SK-N-MC (cell line): ENCODE measurements at regions not wholly inside any gene's neighbourhood (a gene's known extent, or its start where the extent isn't known, plus 50 kb on each side); places are given as distances from the start of the nearest gene placed in this dataset.

Source experiments
- DNase-seq: peaks from one replicate; pipeline ENCODE4 v3.0.0-alpha.2; 2011; ENCODE audit warnings: low read depth, low spot score
- H3K27ac ChIP-seq: fragments of 200-600 bp; sonication (generic); 2 replicates; pipeline ENCODE4 v1.5.1; 2016; ENCODE audit warnings: mixed run types
- H3K36me3 ChIP-seq: fragments of 200-600 bp; sonication (generic); 2 replicates; pipeline ENCODE4 v1.6.1; 2017; ENCODE audit warnings: antibody characterized with exemption, low read length, mixed read lengths; ENCODE audit not compliant: insufficient read depth
- H3K4me3 ChIP-seq: fragments of 200-600 bp; sonication (generic); 2 replicates; pipeline ENCODE4 v1.5.1; 2016
- H3K9ac ChIP-seq: fragments of 200-600 bp; sonication (generic); 2 replicates; pipeline ENCODE4 v1.8.0; 2017; ENCODE audit warnings: mixed run types, mixed read lengths; ENCODE audit not compliant: insufficient read length
- H3K9me3 ChIP-seq: fragments of 200-600 bp; sonication (generic); 2 replicates; pipeline ENCODE4 v1.6.1; 2017; ENCODE audit warnings: low read depth, mild to moderate bottlenecking, antibody characterized with exemption, low read length, moderate library complexity, mixed read lengths
- EZH2 ChIP-seq: fragments of 200-600 bp; sonication (generic); IDR thresholded peaks from one replicate; pipeline ENCODE4 v1.6.1; 2017; ENCODE audit warnings: antibody characterized with exemption
- FOXP2 ChIP-seq: optimal IDR thresholded peaks from 2 replicates; pipeline ENCODE3; 2011; ENCODE audit warnings: mild to moderate bottlenecking, moderate library complexity; ENCODE audit not compliant: insufficient read depth; ENCODE audit errors: extremely low read length, control extremely low read depth
- POLR2AphosphoS5 ChIP-seq: IDR thresholded peaks from 2 replicates; pipeline ENCODE4 v1.6.1; 2012; ENCODE audit warnings: mild to moderate bottlenecking, low read depth, low read length, borderline replicate concordance

DNA sequence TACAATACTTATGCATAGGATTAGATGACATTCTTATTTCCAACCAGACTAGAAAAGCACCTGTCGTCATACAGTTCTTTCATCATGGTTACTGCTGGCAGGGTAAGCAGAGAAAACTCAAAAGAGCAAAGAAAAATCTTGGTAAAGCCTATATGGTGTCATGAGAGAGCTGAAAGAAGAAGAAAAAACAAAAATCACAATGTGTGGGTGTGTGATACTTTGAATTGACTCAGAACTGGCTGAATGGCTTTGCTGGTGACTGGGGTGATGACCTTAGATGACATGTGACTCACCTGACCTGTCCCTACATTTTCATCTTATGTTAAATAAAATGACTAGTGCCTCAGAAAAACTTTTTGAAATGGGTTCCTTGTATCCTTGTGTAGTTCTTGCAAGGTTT, 278.1 kb upstream of the LMO3 start:
- no peaks in the 10 kb centered on the region for H3K36me3 ChIP-seq
- no peak overlapping the region for H3K4me3 ChIP-seq
- no peak overlapping the region for H3K9ac ChIP-seq
- no peak overlapping the region for H3K27ac ChIP-seq
- H3K9me3 ChIP-seq, result no peaks in the 10 kb centered on the region
- DNase-seq, result no peak
- TF ChIP-seq POLR2AphosphoS5 (no peak), EZH2 (no peak), FOXP2 (no peak)

DNA sequence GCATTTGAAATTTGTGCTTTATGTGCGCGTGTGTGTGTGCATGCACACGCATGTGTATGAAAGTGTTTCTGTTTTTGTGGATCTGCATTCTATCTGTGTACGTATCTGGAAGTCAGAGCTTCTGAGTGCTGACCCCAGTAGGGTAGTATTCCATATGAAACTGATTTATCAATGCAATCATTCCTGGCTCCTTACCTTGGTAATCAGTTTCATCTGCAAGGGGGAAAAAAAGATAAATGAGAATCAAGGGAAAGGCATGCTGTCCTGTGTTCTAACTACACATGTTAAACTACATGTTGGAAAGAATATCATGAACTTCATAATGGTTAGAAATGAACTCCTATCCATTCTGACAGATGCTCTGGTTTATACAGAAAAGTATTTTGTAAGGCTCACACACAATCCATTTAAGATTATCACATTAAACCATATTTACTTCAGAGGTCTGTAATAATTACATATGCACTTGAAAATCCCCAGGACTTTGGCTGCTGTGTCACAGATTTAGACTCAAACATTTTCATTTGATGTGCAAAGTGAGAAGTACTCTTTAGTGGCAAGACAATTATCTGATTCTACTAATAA, 276.1 kb upstream of the LMO3 start:
- DNase-seq, result no peak
- no peak overlapping the region for H3K9ac ChIP-seq
- H3K27ac ChIP-seq, result 0 out of 2 replicates have a peak overlapping the region, but pooled peaks have one; percentile 19
- H3K9me3 ChIP-seq, result no peaks in the 10 kb centered on the region
- H3K36me3 ChIP-seq, result no peaks in the 10 kb centered on the region
- H3K4me3 ChIP-seq, result no peak overlapping the region
- TF ChIP-seq POLR2AphosphoS5, result no peak
- no peak for TF ChIP-seq EZH2
- no peak for TF ChIP-seq FOXP2

DNA sequence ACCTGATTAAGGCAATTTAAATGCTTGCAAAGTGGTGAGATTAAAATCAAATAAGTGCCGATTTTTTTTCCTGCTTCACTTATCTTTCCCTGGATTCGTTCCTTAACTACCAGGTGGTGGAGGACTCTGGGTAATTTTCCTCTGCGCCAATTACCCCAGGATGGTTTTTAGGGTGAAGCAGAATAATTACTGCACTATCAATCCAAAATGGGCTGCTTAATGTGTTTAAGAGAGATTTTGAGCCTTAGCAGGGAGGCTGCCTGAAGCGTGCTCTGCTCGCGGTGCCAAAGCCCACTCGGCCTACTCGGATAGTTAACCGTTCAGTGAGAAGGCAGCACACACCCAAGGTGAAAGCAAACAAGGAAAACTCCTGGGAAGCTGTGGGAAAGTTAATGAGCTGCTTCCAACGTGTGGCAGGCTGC, 274.9 kb upstream of the LMO3 start:
- no peaks in the 10 kb centered on the region for H3K9me3 ChIP-seq
- H3K4me3 ChIP-seq, result peak overlapping the region; percentile 16; the same call in 1 of the 2 replicates
- H3K9ac ChIP-seq, result peak overlapping the region; percentile 33
- DNase-seq, result no peak
- H3K27ac ChIP-seq, result peak overlapping the region; percentile 33; the same call in 1 of the 2 replicates
- H3K36me3 ChIP-seq, result no peaks in the 10 kb centered on the region
- TF ChIP-seq EZH2 (no peak), FOXP2 (no peak), POLR2AphosphoS5 (no peak)

DNA sequence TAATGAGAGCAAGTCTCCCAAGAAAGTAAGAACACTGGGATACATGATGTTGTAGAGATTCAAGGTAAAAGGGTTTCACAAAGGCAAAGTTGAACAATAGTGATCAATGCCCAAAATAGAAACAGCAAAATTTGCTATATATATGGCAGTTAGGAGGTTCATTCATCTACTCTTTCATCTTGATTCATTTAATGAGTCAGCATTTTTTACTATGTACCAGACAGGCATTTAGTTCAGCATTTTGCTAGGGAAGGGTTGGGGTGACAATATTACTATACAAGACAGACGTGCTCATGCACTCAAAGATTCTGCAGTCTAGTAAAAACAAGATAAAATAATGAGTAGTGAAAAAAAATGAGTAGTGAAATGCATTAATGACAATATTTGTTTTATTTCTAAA, 264.9 kb upstream of the LMO3 start:
- DNase-seq, result no peak
- TF ChIP-seq POLR2AphosphoS5, result no peak
- no peak for TF ChIP-seq EZH2
- TF ChIP-seq FOXP2, result no peak
- H3K27ac ChIP-seq, result no peak overlapping the region
- no peaks in the 10 kb centered on the region for H3K9me3 ChIP-seq
- no peaks in the 10 kb centered on the region for H3K36me3 ChIP-seq
- no peak overlapping the region for H3K9ac ChIP-seq
- H3K4me3 ChIP-seq, result no peak overlapping the region

DNA sequence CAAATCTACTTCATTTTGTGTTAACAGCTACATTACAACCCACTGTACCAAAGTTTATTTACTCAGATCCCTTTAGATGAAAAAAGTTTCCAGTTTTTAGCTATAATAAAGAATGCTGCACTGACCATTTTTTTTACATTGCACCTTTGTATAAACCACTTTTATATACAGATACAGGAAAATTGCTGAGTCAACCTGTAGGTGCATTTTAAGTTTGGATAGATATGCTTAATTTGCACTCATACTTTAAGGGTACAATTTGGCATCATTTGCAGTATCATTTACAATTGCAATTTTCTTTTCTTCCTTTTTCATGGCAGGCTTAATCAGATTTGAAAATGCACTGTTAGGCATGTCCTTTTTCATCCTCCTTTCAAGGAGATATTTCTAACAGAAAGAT, 257.8 kb upstream of the LMO3 start:
- Histone ChIP-seq H3K9me3 (no peaks in the 10 kb centered on the region), H3K36me3 (no peaks in the 10 kb centered on the region), H3K27ac (no peak overlapping the region), H3K4me3 (no peak overlapping the region), H3K9ac (no peak overlapping the region)
- TF ChIP-seq POLR2AphosphoS5 (no peak), FOXP2 (no peak), EZH2 (no peak)
- DNase-seq, result no peak

DNA sequence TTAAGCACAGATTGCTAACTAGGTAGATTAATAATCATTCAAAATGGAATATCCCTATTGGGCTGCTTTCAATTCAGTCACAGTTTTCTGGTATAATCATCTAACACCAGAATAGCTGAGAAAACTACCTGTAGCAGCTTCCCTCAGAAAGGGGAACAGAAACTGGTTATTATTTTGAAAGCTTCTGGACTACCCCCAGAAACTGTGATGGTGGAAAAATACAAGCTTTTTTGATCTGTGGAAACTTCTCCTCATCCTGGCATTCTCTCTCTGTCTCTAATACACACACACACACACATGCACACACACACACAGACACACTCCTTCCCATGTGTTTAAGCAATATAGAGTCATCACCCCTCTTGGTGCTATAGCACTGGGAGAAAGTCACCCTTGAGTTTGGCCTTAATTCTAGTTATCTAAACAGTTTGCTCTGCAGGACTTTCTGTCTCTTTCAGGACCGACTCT, 251.5 kb upstream of the LMO3 start:
- DNase-seq, result no peak
- TF ChIP-seq POLR2AphosphoS5, result no peak
- no peak for TF ChIP-seq EZH2
- TF ChIP-seq FOXP2, result no peak
- H3K9me3 ChIP-seq, result no peaks in the 10 kb centered on the region
- no peak overlapping the region for H3K4me3 ChIP-seq
- H3K27ac ChIP-seq, result no peak overlapping the region
- no peak overlapping the region for H3K9ac ChIP-seq
- no peaks in the 10 kb centered on the region for H3K36me3 ChIP-seq

DNA sequence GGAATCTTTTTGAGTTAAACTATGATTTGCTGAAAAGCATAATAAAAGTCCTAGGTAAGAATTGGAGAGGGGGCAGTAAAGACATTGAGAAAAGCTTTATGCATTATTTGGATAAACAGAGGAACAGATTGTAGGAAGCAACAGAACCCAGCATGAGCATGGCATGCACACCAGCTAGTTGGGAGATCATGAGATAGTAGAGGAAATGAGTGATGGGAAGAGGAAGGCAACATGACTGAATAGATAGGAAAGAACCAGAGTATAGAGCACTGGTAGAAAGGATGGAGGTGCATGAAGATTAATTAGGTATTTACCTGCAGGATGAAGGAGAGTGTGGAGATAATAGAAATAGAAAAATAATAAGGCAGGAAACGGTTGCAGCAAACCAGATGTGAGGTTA, 248.5 kb upstream of the LMO3 start:
- TF ChIP-seq FOXP2, result no peak
- TF ChIP-seq POLR2AphosphoS5, result no peak
- TF ChIP-seq EZH2, result no peak
- Histone ChIP-seq H3K9ac (no peak overlapping the region), H3K36me3 (no peaks in the 10 kb centered on the region), H3K27ac (no peak overlapping the region), H3K9me3 (no peaks in the 10 kb centered on the region), H3K4me3 (no peak overlapping the region)
- no peak for DNase-seq

DNA sequence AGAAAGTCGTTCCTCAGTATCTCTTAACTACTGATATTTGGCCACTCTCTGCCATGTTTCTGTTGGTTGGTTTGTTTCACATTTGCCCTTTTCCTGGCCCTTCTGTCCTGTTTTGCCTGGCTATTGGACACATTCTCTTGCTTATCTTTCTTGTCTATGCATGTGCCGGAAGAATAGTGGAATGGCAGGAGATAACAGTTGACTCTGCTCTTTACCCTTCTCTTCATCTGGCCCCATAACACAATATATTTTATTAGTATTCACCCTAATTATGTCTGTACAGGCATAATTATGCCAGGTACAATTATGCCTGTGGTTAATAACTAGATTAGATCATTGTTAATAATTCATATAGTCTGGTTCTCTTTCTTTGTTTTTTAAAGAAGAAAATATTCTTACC, 243.5 kb upstream of the LMO3 start:
- no peaks in the 10 kb centered on the region for H3K9me3 ChIP-seq
- TF ChIP-seq EZH2, result no peak
- TF ChIP-seq FOXP2, result no peak
- TF ChIP-seq POLR2AphosphoS5, result no peak
- H3K9ac ChIP-seq, result no peak overlapping the region
- DNase-seq, result no peak
- H3K4me3 ChIP-seq, result no peak overlapping the region
- H3K36me3 ChIP-seq, result no peaks in the 10 kb centered on the region
- H3K27ac ChIP-seq, result no peak overlapping the region

DNA sequence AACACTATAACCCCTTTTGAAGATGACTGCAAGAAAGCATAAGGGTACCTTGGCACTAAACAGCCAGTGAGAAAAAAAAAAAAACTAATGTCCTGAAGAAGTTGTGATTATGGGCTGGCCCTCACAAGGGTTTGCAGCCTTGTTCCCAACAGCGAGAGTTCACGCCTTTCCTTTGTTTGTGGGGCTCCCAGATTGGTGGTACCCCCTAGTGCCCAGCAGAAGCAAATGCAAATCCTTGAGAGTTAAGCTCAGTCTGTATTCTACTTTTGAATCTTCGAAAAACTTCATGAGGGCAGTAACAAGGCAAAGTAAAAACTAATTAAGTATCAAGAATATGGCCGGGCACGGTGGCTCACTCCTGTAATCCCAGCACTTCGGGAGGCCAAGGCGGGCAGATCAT, 238.9 kb upstream of the LMO3 start:
- Histone ChIP-seq H3K9me3 (no peaks in the 10 kb centered on the region), H3K4me3 (no peak overlapping the region), H3K27ac (no peak overlapping the region), H3K9ac (no peak overlapping the region), H3K36me3 (no peaks in the 10 kb centered on the region)
- no peak for DNase-seq
- TF ChIP-seq POLR2AphosphoS5, result no peak
- TF ChIP-seq FOXP2, result no peak
- TF ChIP-seq EZH2, result no peak
